Liver (tissue), 8 donors: ENCODE measurements at regions not wholly inside any gene's neighbourhood (a gene's known extent, or its start where the extent isn't known, plus 50 kb on each side); places are given as distances from the start of the nearest gene placed in this dataset.

ENCODE experiments used
- DNase-seq: peaks from one replicate; pipeline ENCODE4 v3.0.0-alpha.2; 2017; ENCODE audit warnings: low spot score
- H3K27ac ChIP-seq, 2 donors: one replicate each; pipeline ENCODE4 v1.7.0; 2013; ENCODE audit warnings: inconsistent platforms in 2 of 2, low read length in 2 of 2, control low read depth in 1 of 2, low read depth in 1 of 2, mild to moderate bottlenecking in 1 of 2
- H3K27me3 ChIP-seq, 4 donors: one replicate each; pipeline versions ENCODE4 v1.6.1 to v1.7.0; 2013; ENCODE audit warnings: low read length in 3 of 4, inconsistent platforms in 1 of 4, mild to moderate bottlenecking in 1 of 4, moderate library complexity in 1 of 4; ENCODE audit not compliant: control insufficient read depth in 4 of 4, insufficient read depth in 4 of 4
- H3K36me3 ChIP-seq, 4 donors: one replicate each; pipeline versions ENCODE4 v1.6.1 to v1.7.0; 2013; ENCODE audit warnings: low read length in 3 of 4, mild to moderate bottlenecking in 3 of 4, low read depth in 1 of 4, moderate library complexity in 1 of 4; ENCODE audit not compliant: control insufficient read depth in 4 of 4, insufficient read depth in 3 of 4
- H3K4me1 ChIP-seq, 4 donors: one replicate each; pipeline versions ENCODE4 v1.6.1 to v1.7.0; 2013; ENCODE audit warnings: low read length in 3 of 4, mild to moderate bottlenecking in 3 of 4, moderate library complexity in 1 of 4; ENCODE audit not compliant: control insufficient read depth in 4 of 4, insufficient read depth in 4 of 4
- H3K4me3 ChIP-seq, 3 donors: one replicate each; pipeline versions ENCODE4 v1.6.1 to v1.7.0; 2013; ENCODE audit warnings: low read length in 3 of 3, control low read depth in 1 of 3, low read depth in 1 of 3, mild to moderate bottlenecking in 1 of 3
- H3K9ac ChIP-seq, 2 donors: one replicate each; pipeline ENCODE4 v1.7.0; 2013; ENCODE audit warnings: low read length in 2 of 2, mild to moderate bottlenecking in 2 of 2, moderate library complexity in 2 of 2, control low read depth in 1 of 2, low read depth in 1 of 2
- H3K9me3 ChIP-seq, 4 donors: one replicate each; pipeline versions ENCODE4 v1.6.1 to v1.7.0; 2013; ENCODE audit warnings: low read length in 3 of 4; ENCODE audit not compliant: control insufficient read depth in 4 of 4
- ATF3 ChIP-seq: IDR thresholded peaks from 2 replicates; pipeline ENCODE4 v1.6.1; 2016; ENCODE audit warnings: antibody characterized with exemption
- CTCF ChIP-seq: fragments of 150-350 bp; IDR thresholded peaks from 2 replicates; pipeline ENCODE4 v1.5.1; 2017; ENCODE audit warnings: improper control_type of control experiment, low read depth, low read length; ENCODE audit not compliant: missing input control
- EGR1 ChIP-seq, 2 donors: IDR thresholded peaks; 2 replicates each; pipeline ENCODE4 v1.6.1; 2016 to 2018; ENCODE audit warnings: antibody characterized with exemption in 2 of 2, low read depth in 2 of 2
- FOXA2 ChIP-seq: IDR thresholded peaks from 2 replicates; pipeline ENCODE4 v1.6.1; 2016; ENCODE audit warnings: antibody characterized with exemption
- GABPA ChIP-seq, 2 donors: IDR thresholded peaks in 1 of 2; conservative IDR thresholded peaks in 1 of 2; 2 replicates each; pipeline ENCODE4 v1.6.1; 2016; ENCODE audit warnings: antibody characterized with exemption in 2 of 2, mild to moderate bottlenecking in 1 of 2, moderate library complexity in 1 of 2
- HNF4A ChIP-seq, 2 donors: conservative IDR thresholded peaks; 2 replicates each; pipeline ENCODE4 v1.6.1; 2016; ENCODE audit warnings: antibody characterized with exemption in 2 of 2, mild to moderate bottlenecking in 2 of 2
- JUND ChIP-seq, 2 donors: IDR thresholded peaks; 2 replicates each; pipeline ENCODE4 v1.6.1; 2016; ENCODE audit warnings: antibody characterized with exemption in 2 of 2
- MAX ChIP-seq: IDR thresholded peaks from 2 replicates; pipeline ENCODE4 v1.6.1; 2016; ENCODE audit warnings: antibody characterized with exemption
- NR2F2 ChIP-seq: IDR thresholded peaks from 2 replicates; pipeline ENCODE4 v1.6.1; 2016; ENCODE audit warnings: antibody characterized with exemption
- RAD21 ChIP-seq, 2 donors: IDR thresholded peaks; 2 replicates each; pipeline ENCODE4 v1.6.1; 2016; ENCODE audit warnings: antibody characterized with exemption in 2 of 2, mild to moderate bottlenecking in 2 of 2
- REST ChIP-seq: IDR thresholded peaks from 2 replicates; pipeline ENCODE4 v1.6.1; 2016; ENCODE audit warnings: antibody characterized with exemption, mild to moderate bottlenecking
- RXRA ChIP-seq, 2 donors: IDR thresholded peaks; 2 replicates each; pipeline ENCODE4 v1.6.1; 2017 to 2018; ENCODE audit warnings: antibody characterized with exemption in 2 of 2, mild to moderate bottlenecking in 1 of 2
- SP1 ChIP-seq: IDR thresholded peaks from 2 replicates; pipeline ENCODE4 v1.6.1; 2018; ENCODE audit warnings: antibody characterized with exemption, mild to moderate bottlenecking
- TAF1 ChIP-seq: conservative IDR thresholded peaks from 2 replicates; pipeline ENCODE4 v1.6.1; 2016; ENCODE audit warnings: antibody characterized with exemption, mild to moderate bottlenecking
- YY1 ChIP-seq: IDR thresholded peaks from 2 replicates; pipeline ENCODE4 v1.6.1; 2016; ENCODE audit warnings: antibody characterized with exemption, mild to moderate bottlenecking
- ZBTB33 ChIP-seq: IDR thresholded peaks from 2 replicates; pipeline ENCODE4 v1.6.1; 2016; ENCODE audit warnings: antibody characterized with exemption
- WGBS: extraction: QIAGEN DNeasy Blood & Tissue Kit; methylation state at CpG from one replicate; pipeline ENCODE4 v1.1.7; 2013; 5-methylcytosine and 5-hydroxymethylcytosine counted together
- donor health status: healthy.
- donor health status: healthy.
- donor health status: healthy.
- donor health status: healthy.
- donor health status: healthy.

GRCh38 chr12:98037401-98038140, 477.8 kb upstream of the TMPO start:
- Histone ChIP-seq H3K9me3 (peaks cover 0 to 3% (median 0%) of the 10 kb centered on the region in 4 donors), H3K9ac (no peak overlapping the region), H3K4me1 (no peaks in the 10 kb centered on the region), H3K36me3 (no peaks in the 10 kb centered on the region), H3K27ac (no peak overlapping the region), H3K27me3 (no peaks in the 10 kb centered on the region), H3K4me3 (no peak overlapping the region)
- TF ChIP-seq REST = no peak
- no peak for TF ChIP-seq TAF1
- TF ChIP-seq FOXA2 = no peak
- TF ChIP-seq HNF4A (conservative IDR thresholded peaks at IDR 0.05) = no peak
- TF ChIP-seq NR2F2 = no peak
- no peak for TF ChIP-seq JUND (IDR thresholded peaks at IDR 0.05)
- no peak for TF ChIP-seq RXRA (IDR thresholded peaks at IDR 0.05)
- TF ChIP-seq MAX = no peak
- TF ChIP-seq CTCF = no peak
- DNase-seq = no peak
- WGBS = 43% methylated on average over 2 of the region's 2 CpGs

- Histone ChIP-seq H3K36me3 (no peaks in the 10 kb centered on the region), H3K4me3 (no peak overlapping the region), H3K27ac (no peak overlapping the region), H3K4me1 (no peaks in the 10 kb centered on the region), H3K9ac (no peak overlapping the region), H3K27me3 (no peaks in the 10 kb centered on the region), H3K9me3 (peaks cover 0 to 3% (median under 1%) of the 10 kb centered on the region in 4 donors)
- DNase-seq = no peak
- TF ChIP-seq FOXA2 (no peak), EGR1 (IDR thresholded peaks at IDR 0.05; ENCODE audit: low read depth in 2 of 2) (no peak), CTCF (no peak), TAF1 (no peak), SP1 (no peak), YY1 (no peak), RXRA (IDR thresholded peaks at IDR 0.05) (no peak), RAD21 (IDR thresholded peaks at IDR 0.05) (no peak), GABPA (IDR thresholded peaks at IDR 0.05 in 1 of 2, conservative IDR thresholded peaks at IDR 0.05 in 1 of 2) (no peak), NR2F2 (no peak), REST (no peak), JUND (IDR thresholded peaks at IDR 0.05) (no peak), ATF3 (no peak), MAX (no peak), HNF4A (conservative IDR thresholded peaks at IDR 0.05) (no peak), ZBTB33 (no peak)
These were observed 472.7 kb upstream of the TMPO start for GRCh38 chr12:98042668-98043067.
